CD8-positive, alpha-beta memory T cell (primary cell): ENCODE measurements at regions not wholly inside any gene's neighbourhood (a gene's known extent, or its start where the extent isn't known, plus 50 kb on each side); places are given as distances from the start of the nearest gene placed in this dataset.

Experiments used
- CTCF ChIA-PET: fragments of 350-600 bp; sonication (Branson Sonifier 250); formaldehyde crosslinking; loops from one replicate; lab custom pipeline; 2021; ENCODE audit warnings: antibody characterized with exemption; lab: Charles Lee
- POLR2A ChIA-PET: fragments of 350-600 bp; sonication (Branson Sonifier 250); formaldehyde crosslinking; loops from one replicate; lab custom pipeline; 2021; ENCODE audit warnings: antibody characterized with exemption; lab: Charles Lee
- DNase-seq, 5 donors: peaks; one replicate each; pipeline versions ENCODE4 v3.0.0 to v3.0.0-alpha.2; 2020 to 2022; ENCODE audit warnings: mixed read lengths in 1 of 5
- H3K27ac ChIP-seq: one replicate; pipeline ENCODE4 v1.7.0; 2013; ENCODE audit warnings: low read depth, mild to moderate bottlenecking, low read length, moderate library complexity
- H3K27me3 ChIP-seq: 2 replicates; pipeline ENCODE4 v1.7.0; 2013; ENCODE audit warnings: low read length, mild to moderate bottlenecking; ENCODE audit not compliant: insufficient read depth, poor library complexity, severe bottlenecking
- H3K36me3 ChIP-seq: 2 replicates; pipeline ENCODE4 v1.7.0; 2013; ENCODE audit warnings: mild to moderate bottlenecking, low read length, moderate library complexity; ENCODE audit not compliant: insufficient read depth
- H3K4me1 ChIP-seq: 2 replicates; pipeline ENCODE4 v1.7.0; 2013; ENCODE audit warnings: mild to moderate bottlenecking, low read length, moderate library complexity; ENCODE audit not compliant: insufficient read depth
- H3K4me3 ChIP-seq: 2 replicates; pipeline ENCODE4 v1.7.0; 2013; ENCODE audit warnings: mild to moderate bottlenecking, low read length
- H3K9me3 ChIP-seq: 2 replicates; pipeline ENCODE4 v1.7.0; 2013; ENCODE audit warnings: mild to moderate bottlenecking, low read length
- H3K27ac Mint-ChIP-seq, 8 donors: one replicate each; pipeline ENCODE4 v1.8.0; 2020 to 2021; ENCODE audit warnings: mixed read lengths in 8 of 8, mild to moderate bottlenecking in 6 of 8, inconsistent platforms in 3 of 8, moderate library complexity in 3 of 8
- H3K27me3 Mint-ChIP-seq, 2 donors: one replicate each; pipeline ENCODE4 v1.8.0; 2020 to 2021; ENCODE audit warnings: mixed read lengths in 2 of 2, mild to moderate bottlenecking in 1 of 2, moderate library complexity in 1 of 2
- H3K36me3 Mint-ChIP-seq, 3 donors: one replicate each; pipeline ENCODE4 v1.8.0; 2020 to 2021; ENCODE audit warnings: mixed read lengths in 3 of 3, inconsistent platforms in 1 of 3, mild to moderate bottlenecking in 1 of 3
- H3K4me1 Mint-ChIP-seq, 3 donors: one replicate each; pipeline ENCODE4 v1.8.0; 2020 to 2021; ENCODE audit warnings: mixed read lengths in 3 of 3, inconsistent platforms in 1 of 3, mild to moderate bottlenecking in 1 of 3
- H3K4me3 Mint-ChIP-seq, 7 donors: one replicate each; pipeline ENCODE4 v1.8.0; 2020 to 2021; ENCODE audit warnings: mixed read lengths in 7 of 7, mild to moderate bottlenecking in 6 of 7, moderate library complexity in 4 of 7, inconsistent platforms in 2 of 7
- H3K9me3 Mint-ChIP-seq, 5 donors: one replicate each; pipeline ENCODE4 v1.8.0; 2020 to 2022; ENCODE audit warnings: mixed read lengths in 5 of 5, mild to moderate bottlenecking in 3 of 5, moderate library complexity in 2 of 5, inconsistent platforms in 1 of 5

DNA sequence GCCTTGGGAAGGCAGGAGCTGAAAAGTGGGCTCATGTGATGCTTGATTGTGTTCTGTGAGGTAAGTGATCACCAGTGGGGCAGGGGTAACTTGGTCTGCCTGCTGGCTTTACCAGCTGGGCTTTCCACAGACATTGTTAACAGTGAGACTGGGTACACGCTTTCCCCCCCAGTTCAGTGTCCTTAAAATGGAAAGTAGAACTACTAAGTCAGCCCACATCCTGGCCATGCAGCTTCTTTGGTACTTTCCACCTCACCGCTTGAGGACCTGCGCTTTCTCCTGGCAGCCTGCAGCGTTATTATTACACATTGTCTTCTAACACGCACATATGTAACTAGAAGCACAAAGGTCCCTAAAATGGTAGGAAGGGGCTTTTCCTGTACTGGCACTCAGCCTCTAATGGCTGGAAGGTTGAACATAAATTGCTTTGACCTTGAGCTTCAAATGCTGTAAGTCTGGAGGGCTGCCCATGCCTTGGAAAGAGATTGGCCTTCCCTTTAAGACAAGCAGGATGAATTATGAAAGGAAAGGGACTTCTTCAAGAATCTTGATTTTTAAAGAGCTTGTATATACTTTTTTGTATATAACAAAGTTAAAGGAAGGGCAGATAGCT lies 216.1 kb upstream of the ROPN1 start:
- CTCF ChIA-PET: no interaction called here

GRCh38 chr3:124209426-124209825 lies 217.5 kb upstream of the ROPN1 start:
- CTCF ChIA-PET: no interaction called here
- no peaks in the 10 kb centered on the region for H3K36me3 Mint-ChIP-seq
- H3K4me3 Mint-ChIP-seq: no peak overlapping the region

More for the DNA sequence above, 216.1 kb upstream of the ROPN1 start:
- Mint-ChIP-seq H3K27ac (no peak overlapping the region), H3K36me3 (no peaks in the 10 kb centered on the region), H3K4me1 (no peaks in the 10 kb centered on the region), H3K27me3 (peaks cover 0 to 24% of the 10 kb centered on the region in 2 donors), H3K9me3 (peaks cover 0 to 3% (median 0%) of the 10 kb centered on the region in 5 donors), H3K4me3 (no peak overlapping the region)
- Histone ChIP-seq H3K4me3 (no peak overlapping the region), H3K9me3 (no peaks in the 10 kb centered on the region), H3K36me3 (no peaks in the 10 kb centered on the region), H3K27ac (no peak overlapping the region), H3K27me3 (peaks cover 3% of the 10 kb centered on the region), H3K4me1 (no peaks in the 10 kb centered on the region)
- POLR2A ChIA-PET: no interaction called here
- DNase-seq: no peak

GRCh38 chr3:124210899-124211298 lies 219.0 kb upstream of the ROPN1 start:
- H3K4me3 ChIP-seq: no peak overlapping the region
- no peak overlapping the region for H3K4me3 Mint-ChIP-seq
- no peaks in the 10 kb centered on the region for H3K4me1 Mint-ChIP-seq
- H3K27ac ChIP-seq: no peak overlapping the region
- no peaks in the 10 kb centered on the region for H3K4me1 ChIP-seq
- POLR2A ChIA-PET: no interaction called here
- DNase-seq: no peak
- no peaks in the 10 kb centered on the region for H3K9me3 ChIP-seq
- H3K27ac Mint-ChIP-seq: no peak overlapping the region
- no peaks in the 10 kb centered on the region for H3K36me3 ChIP-seq
- peaks cover 0 to 23% of the 10 kb centered on the region in 2 donors for H3K27me3 Mint-ChIP-seq
- H3K9me3 Mint-ChIP-seq: peaks cover 0 to 3% (median 0%) of the 10 kb centered on the region in 5 donors
- H3K36me3 Mint-ChIP-seq: no peaks in the 10 kb centered on the region
- H3K27me3 ChIP-seq: peaks cover 3% of the 10 kb centered on the region
- CTCF ChIA-PET: no interaction called here

More at GRCh38 chr3:124209426-124209825, 217.5 kb upstream of the ROPN1 start:
- H3K27me3 ChIP-seq: peaks cover 3% of the 10 kb centered on the region
- Mint-ChIP-seq H3K9me3 (peaks cover 0 to 3% (median 0%) of the 10 kb centered on the region in 5 donors), H3K4me1 (no peaks in the 10 kb centered on the region), H3K27ac (no peak overlapping the region), H3K27me3 (peaks cover 0 to 24% of the 10 kb centered on the region in 2 donors)
- no peak overlapping the region for H3K4me3 ChIP-seq
- DNase-seq: no peak
- H3K27ac ChIP-seq: no peak overlapping the region
- no peaks in the 10 kb centered on the region for H3K36me3 ChIP-seq
- POLR2A ChIA-PET: no interaction called here
- no peaks in the 10 kb centered on the region for H3K9me3 ChIP-seq
- no peaks in the 10 kb centered on the region for H3K4me1 ChIP-seq

- no peak for DNase-seq
- H3K9me3 Mint-ChIP-seq: peaks cover 0 to 3% (median 0%) of the 10 kb centered on the region in 5 donors
- Histone ChIP-seq H3K27ac (no peak overlapping the region), H3K9me3 (no peaks in the 10 kb centered on the region), H3K4me3 (no peak overlapping the region), H3K36me3 (no peaks in the 10 kb centered on the region), H3K4me1 (no peaks in the 10 kb centered on the region), H3K27me3 (no peaks in the 10 kb centered on the region)
- CTCF ChIA-PET: no interaction called here
- no peaks in the 10 kb centered on the region for H3K27me3 Mint-ChIP-seq
- POLR2A ChIA-PET: no interaction called here
- no peaks in the 10 kb centered on the region for H3K4me1 Mint-ChIP-seq
- H3K4me3 Mint-ChIP-seq: no peak overlapping the region
- H3K27ac Mint-ChIP-seq: no peak overlapping the region
- no peaks in the 10 kb centered on the region for H3K36me3 Mint-ChIP-seq
These were observed 221.7 kb upstream of the ROPN1 start for GRCh38 chr3:124213641-124214040.

- no peak overlapping the region for H3K27ac ChIP-seq
- no peaks in the 10 kb centered on the region for H3K36me3 Mint-ChIP-seq
- no peak overlapping the region for H3K4me3 ChIP-seq
- H3K27me3 ChIP-seq: no peaks in the 10 kb centered on the region
- H3K4me3 Mint-ChIP-seq: no peak overlapping the region
- DNase-seq: no peak
- H3K4me1 ChIP-seq: no peaks in the 10 kb centered on the region
- no peaks in the 10 kb centered on the region for H3K36me3 ChIP-seq
- peaks cover 6 to 10% of the 10 kb centered on the region in 2 donors for H3K27me3 Mint-ChIP-seq
- no peak overlapping the region for H3K27ac Mint-ChIP-seq
- no peaks in the 10 kb centered on the region for H3K4me1 Mint-ChIP-seq
- CTCF ChIA-PET: no interaction called here
- POLR2A ChIA-PET: no interaction called here
- H3K9me3 ChIP-seq: no peaks in the 10 kb centered on the region
- H3K9me3 Mint-ChIP-seq: peaks cover 0 to 3% (median 2%) of the 10 kb centered on the region in 5 donors
These were observed 225.6 kb upstream of the ROPN1 start for GRCh38 chr3:124217542-124217941.

DNA sequence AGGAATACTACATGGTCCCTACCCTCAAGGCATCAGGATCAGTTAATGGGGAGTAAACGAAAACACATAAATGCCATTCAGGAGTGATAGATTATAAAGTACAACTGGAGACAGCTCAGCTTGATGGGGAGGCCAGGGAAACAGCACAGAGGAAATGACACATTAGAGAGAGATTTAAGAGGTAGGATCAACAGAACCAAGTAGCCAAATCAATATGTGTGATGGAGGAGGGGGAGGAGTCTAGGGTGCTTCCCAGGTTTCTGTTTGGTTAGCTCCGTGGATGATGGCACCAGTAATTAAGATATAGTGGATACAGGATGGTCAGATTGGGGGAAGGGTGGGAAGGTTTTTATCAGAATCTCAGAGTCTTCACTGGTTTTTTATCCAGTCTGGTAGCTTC lies 229.5 kb upstream of the ROPN1 start:
- Histone ChIP-seq H3K9me3 (no peaks in the 10 kb centered on the region), H3K27me3 (no peaks in the 10 kb centered on the region), H3K4me3 (no peak overlapping the region), H3K4me1 (no peaks in the 10 kb centered on the region), H3K36me3 (no peaks in the 10 kb centered on the region), H3K27ac (no peak overlapping the region)
- no peak overlapping the region for H3K4me3 Mint-ChIP-seq
- H3K27me3 Mint-ChIP-seq: peaks cover 6 to 12% of the 10 kb centered on the region in 2 donors
- H3K27ac Mint-ChIP-seq: no peak overlapping the region
- H3K36me3 Mint-ChIP-seq: no peaks in the 10 kb centered on the region
- no peak for DNase-seq
- H3K4me1 Mint-ChIP-seq: no peaks in the 10 kb centered on the region
- ChIA-PET POLR2A (no interaction called here), CTCF (no interaction called here)
- peaks cover 0 to 3% (median 2%) of the 10 kb centered on the region in 5 donors for H3K9me3 Mint-ChIP-seq

DNA sequence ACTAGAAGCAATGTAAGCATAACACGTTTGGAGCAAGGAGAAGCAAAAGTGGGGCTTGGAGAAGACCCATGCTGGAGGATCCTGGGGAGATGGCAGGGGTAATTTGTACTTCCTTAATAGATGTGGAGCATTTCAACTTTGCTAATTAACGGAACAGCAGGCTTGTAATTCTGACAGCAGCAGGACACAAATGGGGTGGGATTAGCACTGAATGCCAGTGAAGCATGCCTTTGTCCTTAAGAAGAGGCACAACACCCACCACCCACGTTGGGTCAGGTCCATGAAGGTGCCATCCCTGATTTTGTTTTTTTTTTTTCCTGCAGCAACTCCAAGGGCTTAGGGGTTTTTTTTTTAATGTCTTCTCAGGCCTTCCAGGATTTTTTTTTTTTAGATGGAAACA lies 231.9 kb upstream of the ROPN1 start:
- no peak for DNase-seq
- no peak overlapping the region for H3K27ac ChIP-seq
- Mint-ChIP-seq H3K27me3 (peaks cover 6 to 16% of the 10 kb centered on the region in 2 donors), H3K36me3 (no peaks in the 10 kb centered on the region), H3K27ac (no peak overlapping the region), H3K4me1 (no peaks in the 10 kb centered on the region), H3K9me3 (peaks cover 0 to 4% (median 2%) of the 10 kb centered on the region in 5 donors), H3K4me3 (no peak overlapping the region)
- H3K9me3 ChIP-seq: no peaks in the 10 kb centered on the region
- CTCF ChIA-PET: no interaction called here
- no peaks in the 10 kb centered on the region for H3K4me1 ChIP-seq
- H3K36me3 ChIP-seq: no peaks in the 10 kb centered on the region
- no peaks in the 10 kb centered on the region for H3K27me3 ChIP-seq
- no peak overlapping the region for H3K4me3 ChIP-seq
- POLR2A ChIA-PET: no interaction called here

- H3K4me3 ChIP-seq: no peak overlapping the region
- no peaks in the 10 kb centered on the region for H3K36me3 ChIP-seq
- Mint-ChIP-seq H3K27ac (no peak overlapping the region), H3K36me3 (no peaks in the 10 kb centered on the region), H3K4me1 (no peaks in the 10 kb centered on the region), H3K27me3 (peaks cover 5 to 14% of the 10 kb centered on the region in 2 donors), H3K4me3 (no peak overlapping the region), H3K9me3 (peaks cover 0 to 3% (median 0%) of the 10 kb centered on the region in 5 donors)
- DNase-seq: no peak
- no peaks in the 10 kb centered on the region for H3K9me3 ChIP-seq
- no peaks in the 10 kb centered on the region for H3K4me1 ChIP-seq
- H3K27me3 ChIP-seq: no peaks in the 10 kb centered on the region
- H3K27ac ChIP-seq: no peak overlapping the region
- CTCF ChIA-PET: no interaction called here
- POLR2A ChIA-PET: no interaction called here
These were observed 235.3 kb upstream of the ROPN1 start for GRCh38 chr3:124227150-124227630.
